Choroid plexus epithelial cell (primary cell): ENCODE measurements at regions not wholly inside any gene's neighbourhood (a gene's known extent, or its start where the extent isn't known, plus 50 kb on each side); places are given as distances from the start of the nearest gene placed in this dataset.
A peak's percentile ranks its signal among the peaks of the same experiment; 100 is the strongest.

Experiments used
- DNase-seq: peaks from one replicate; pipeline ENCODE4 v3.0.0-alpha.2; 2010; ENCODE audit warnings: low read depth
- H3K4me3 ChIP-seq: 2 replicates; pipeline ENCODE4 v1.5.1; 2011; ENCODE audit warnings: low read depth, mild to moderate bottlenecking, control low read depth, low read length, moderate library complexity
- CTCF ChIP-seq: conservative IDR thresholded peaks from 2 replicates; pipeline ENCODE4 v1.5.1; 2011; ENCODE audit warnings: low read depth, mild to moderate bottlenecking, control low read depth, inconsistent platforms, low read length, moderate library complexity

- no peak overlapping the region for H3K4me3 ChIP-seq
- no peak for TF ChIP-seq CTCF
- DNase-seq = no peak
Measured at GRCh38 chr18:66813138-66813537, 209.2 kb upstream of the CDH19 start.

GRCh38 chr18:66795051-66795450 lies 191.2 kb upstream of the CDH19 start:
- TF ChIP-seq CTCF = no peak
- DNase-seq = peak; percentile 2
- no peak overlapping the region for H3K4me3 ChIP-seq

- peak; percentile 28 for DNase-seq
- TF ChIP-seq CTCF = no peak
- H3K4me3 ChIP-seq = no peak overlapping the region
Measured at GRCh38 chr18:66792466-66792865, 188.6 kb upstream of the CDH19 start.

- H3K4me3 ChIP-seq = no peak overlapping the region
- TF ChIP-seq CTCF = no peak
- DNase-seq = no peak
Measured at GRCh38 chr18:66780609-66781008, 176.7 kb upstream of the CDH19 start.

GRCh38 chr18:66778048-66778447 lies 174.2 kb upstream of the CDH19 start:
- no peak for DNase-seq
- TF ChIP-seq CTCF = no peak
- H3K4me3 ChIP-seq = no peak overlapping the region

- TF ChIP-seq CTCF = no peak
- H3K4me3 ChIP-seq = no peak overlapping the region
- no peak for DNase-seq
Measured at GRCh38 chr18:66769375-66769774, 165.5 kb upstream of the CDH19 start.

- no peak for DNase-seq
- H3K4me3 ChIP-seq = no peak overlapping the region
- no peak for TF ChIP-seq CTCF
Measured at GRCh38 chr18:66764230-66764629, 160.3 kb upstream of the CDH19 start.
